Fibroblast of villous mesenchyme (primary cell): ENCODE measurements at regions not wholly inside any gene's neighbourhood (a gene's known extent, or its start where the extent isn't known, plus 50 kb on each side); places are given as distances from the start of the nearest gene placed in this dataset.
A peak's percentile ranks its signal among the peaks of the same experiment; 100 is the strongest.

Experiments used
- DNase-seq: peaks from one replicate; pipeline ENCODE4 v3.0.0-alpha.2; 2010; ENCODE audit warnings: low read depth
- H3K4me3 ChIP-seq: 2 replicates; pipeline ENCODE4 v1.5.1; 2011; ENCODE audit warnings: low read depth, mild to moderate bottlenecking, low read length
- TF ChIP-seq, protein P1 (sequence below): IDR thresholded peaks from 2 replicates; pipeline ENCODE4 v1.5.1; 2012; ENCODE audit warnings: low read depth, mild to moderate bottlenecking, low read length; ENCODE audit not compliant: insufficient read depth

DNA sequence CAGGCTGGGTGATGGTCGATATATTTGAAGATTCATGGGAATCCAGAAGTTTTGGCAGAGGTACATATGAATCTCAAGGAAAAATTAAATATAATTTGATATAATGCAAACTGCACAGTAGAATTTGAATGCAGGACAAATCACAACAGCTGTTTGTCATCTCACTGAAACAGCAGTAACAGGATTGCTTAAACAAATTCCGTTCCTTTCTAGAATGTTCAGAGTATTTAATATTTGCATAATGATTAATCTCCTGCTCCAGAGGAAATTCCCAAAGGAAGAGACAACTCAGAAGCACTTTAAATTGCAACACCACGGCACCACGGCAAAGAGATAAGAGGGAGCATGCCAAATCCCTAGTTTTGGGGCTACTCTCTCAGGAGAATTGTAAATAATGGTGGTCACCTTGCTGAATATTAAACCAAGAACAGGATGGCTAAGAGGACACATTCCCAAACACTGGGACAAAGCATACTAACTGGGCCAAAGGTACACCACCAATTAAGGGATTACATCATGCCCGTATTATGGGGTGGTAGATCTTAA is 67.8 kb upstream of the MAP4K3 start:
- TF ChIP-seq, protein P1, sequence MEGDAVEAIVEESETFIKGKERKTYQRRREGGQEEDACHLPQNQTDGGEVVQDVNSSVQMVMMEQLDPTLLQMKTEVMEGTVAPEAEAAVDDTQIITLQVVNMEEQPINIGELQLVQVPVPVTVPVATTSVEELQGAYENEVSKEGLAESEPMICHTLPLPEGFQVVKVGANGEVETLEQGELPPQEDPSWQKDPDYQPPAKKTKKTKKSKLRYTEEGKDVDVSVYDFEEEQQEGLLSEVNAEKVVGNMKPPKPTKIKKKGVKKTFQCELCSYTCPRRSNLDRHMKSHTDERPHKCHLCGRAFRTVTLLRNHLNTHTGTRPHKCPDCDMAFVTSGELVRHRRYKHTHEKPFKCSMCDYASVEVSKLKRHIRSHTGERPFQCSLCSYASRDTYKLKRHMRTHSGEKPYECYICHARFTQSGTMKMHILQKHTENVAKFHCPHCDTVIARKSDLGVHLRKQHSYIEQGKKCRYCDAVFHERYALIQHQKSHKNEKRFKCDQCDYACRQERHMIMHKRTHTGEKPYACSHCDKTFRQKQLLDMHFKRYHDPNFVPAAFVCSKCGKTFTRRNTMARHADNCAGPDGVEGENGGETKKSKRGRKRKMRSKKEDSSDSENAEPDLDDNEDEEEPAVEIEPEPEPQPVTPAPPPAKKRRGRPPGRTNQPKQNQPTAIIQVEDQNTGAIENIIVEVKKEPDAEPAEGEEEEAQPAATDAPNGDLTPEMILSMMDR: no peak
- peak; percentile 95 for DNase-seq
- H3K4me3 ChIP-seq: no peak overlapping the region

DNA sequence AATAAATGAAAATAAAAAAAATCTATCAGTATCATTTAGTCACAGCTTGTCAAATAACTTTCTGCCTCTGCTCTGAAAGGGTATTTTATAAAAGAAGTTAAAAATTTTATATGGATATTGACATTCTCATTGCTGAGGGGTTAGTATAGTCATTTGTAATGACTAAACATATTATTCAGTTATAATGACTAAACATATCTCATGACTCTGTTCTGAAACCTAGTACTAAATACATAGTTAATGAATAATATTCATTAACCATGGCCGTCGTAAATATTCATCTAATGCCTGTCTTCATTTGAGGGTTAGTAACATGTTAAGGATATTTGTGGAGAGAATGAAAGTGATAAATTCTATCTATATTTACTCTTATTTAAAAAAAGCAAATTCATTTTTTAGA is 69.1 kb upstream of the MAP4K3 start:
- no peak overlapping the region for H3K4me3 ChIP-seq
- TF ChIP-seq, protein P1: no peak
- no peak for DNase-seq

DNA sequence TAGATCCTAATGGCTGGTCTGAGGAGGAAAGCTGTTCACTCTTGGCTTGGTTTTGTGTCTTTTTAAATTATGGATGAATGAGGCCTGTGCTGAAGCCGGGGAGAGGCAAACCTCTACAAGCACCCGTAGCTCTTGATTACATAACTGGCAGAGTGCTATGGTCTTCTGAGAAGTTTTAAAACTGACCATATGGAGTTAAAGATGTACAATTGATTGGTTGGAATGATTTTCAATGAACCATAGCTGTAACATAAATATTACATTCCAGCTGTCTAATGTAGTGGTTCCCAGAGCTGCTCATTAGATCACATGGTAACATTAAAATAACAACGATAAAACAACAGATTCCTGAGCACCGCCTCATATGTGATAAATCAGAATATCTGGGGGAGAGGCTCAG is 71.1 kb upstream of the MAP4K3 start:
- no peak overlapping the region for H3K4me3 ChIP-seq
- TF ChIP-seq, protein P1: no peak
- DNase-seq: peak; percentile 82

DNA sequence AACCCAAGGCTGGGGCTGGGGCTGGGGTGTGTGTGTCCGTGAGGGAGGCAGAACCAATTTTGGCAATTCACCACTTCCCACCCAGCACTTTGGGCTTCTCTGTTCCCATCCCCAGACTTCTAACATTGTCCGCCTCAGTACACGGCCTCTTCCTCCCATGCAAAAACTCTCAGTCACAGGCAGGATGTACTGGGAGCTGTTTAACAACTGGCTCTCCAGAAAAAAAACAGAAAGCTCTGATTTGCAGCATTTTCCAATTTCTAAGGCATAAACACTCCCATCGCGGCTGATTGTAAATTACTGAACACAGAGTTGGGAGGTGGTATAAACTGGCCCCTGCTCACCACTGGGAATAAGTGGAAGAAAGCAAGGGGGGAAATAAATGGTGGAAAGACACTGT is 73.1 kb upstream of the MAP4K3 start:
- H3K4me3 ChIP-seq: no peak overlapping the region
- no peak for DNase-seq
- TF ChIP-seq, protein P1: no peak

DNA sequence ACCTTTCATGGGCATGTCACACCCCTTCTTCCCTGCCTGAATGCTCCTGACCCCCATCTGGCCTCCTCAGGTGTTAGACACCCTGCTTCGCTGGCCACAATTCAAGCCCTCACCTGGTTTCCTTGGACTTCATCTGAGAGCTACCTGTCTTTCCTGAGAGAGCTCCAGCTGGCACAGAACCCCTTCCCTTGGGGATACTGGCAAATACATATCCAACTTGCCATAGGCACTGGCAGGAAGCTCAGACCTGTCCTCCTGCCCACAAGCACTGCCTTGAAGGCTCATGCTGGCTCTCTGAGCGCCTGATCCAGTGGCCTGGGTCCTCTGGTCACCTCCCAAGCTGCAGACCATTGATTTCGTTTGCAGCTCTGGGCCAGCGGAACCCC is 74.1 kb upstream of the MAP4K3 start:
- DNase-seq: no peak
- TF ChIP-seq, protein P1: no peak
- H3K4me3 ChIP-seq: no peak overlapping the region

DNA sequence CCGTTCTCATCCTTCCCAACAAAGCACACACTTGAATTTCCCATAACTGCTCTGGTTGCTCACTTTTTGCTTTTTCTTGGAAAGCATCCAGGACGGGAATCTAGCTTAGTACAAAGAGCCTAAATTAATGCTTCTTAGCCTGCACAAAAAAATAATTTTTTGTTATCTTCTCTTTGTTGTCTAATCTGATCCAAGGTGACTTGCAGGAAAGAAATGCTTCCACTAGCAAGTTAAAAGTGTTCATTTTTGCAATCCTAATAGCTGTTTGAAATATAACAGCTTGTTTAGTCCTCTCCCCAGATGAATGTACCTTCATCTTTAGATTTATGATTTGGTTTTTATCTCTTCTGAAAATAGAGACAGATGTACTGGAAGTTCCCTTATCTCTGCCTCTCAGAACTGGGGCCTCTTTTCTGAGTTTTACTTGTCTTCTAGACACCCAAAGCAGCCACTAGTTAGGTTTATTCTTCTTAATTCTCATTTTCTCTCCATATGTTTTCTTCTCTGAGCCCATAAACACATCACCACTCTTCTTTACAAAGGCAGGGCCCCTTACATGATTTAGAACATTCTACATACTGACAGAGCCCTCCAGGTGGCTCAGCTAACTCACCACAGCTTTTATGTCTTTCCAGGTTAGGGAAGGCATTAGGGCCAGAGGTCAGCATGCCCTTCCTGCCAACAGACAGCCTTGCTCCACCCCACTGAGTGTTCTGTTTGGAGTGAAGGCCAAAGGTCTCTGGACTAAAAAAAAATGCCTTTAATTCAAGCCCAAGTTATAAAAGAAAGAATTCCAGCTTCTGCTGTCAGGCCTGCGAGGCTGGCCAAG is 74.7 kb upstream of the MAP4K3 start:
- peak; percentile 78 for DNase-seq
- H3K4me3 ChIP-seq: no peak overlapping the region
- TF ChIP-seq, protein P1: no peak

DNA sequence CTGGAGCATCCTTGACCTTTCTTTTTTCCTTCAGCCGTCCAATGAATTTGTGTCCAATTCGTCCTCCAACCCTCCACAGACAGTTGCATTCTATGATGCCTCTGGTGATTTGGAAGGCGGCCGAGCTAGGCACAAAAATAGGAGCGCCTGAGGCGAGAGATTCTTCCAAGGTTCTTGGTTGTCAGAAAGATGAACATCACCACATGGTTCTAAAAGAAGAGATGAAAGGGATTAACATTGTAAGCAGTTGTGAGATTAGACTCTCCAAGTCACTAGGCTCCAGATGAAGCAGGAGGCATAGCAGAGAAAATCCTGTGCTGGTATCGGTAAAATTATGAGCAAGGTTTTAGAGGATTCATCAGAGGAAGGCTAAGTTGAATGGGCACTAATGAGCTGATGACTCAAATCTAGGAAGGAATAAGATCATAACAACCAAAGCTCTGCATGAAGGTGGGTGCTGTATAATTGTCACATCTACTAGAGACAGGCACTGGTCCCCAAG is 75.4 kb upstream of the MAP4K3 start:
- H3K4me3 ChIP-seq: no peak overlapping the region
- TF ChIP-seq, protein P1: no peak
- peak; percentile 81 for DNase-seq
